Ishikawa (cell line): ENCODE measurements at regions not wholly inside any gene's neighbourhood (a gene's known extent, or its start where the extent isn't known, plus 50 kb on each side); places are given as distances from the start of the nearest gene placed in this dataset.

Experiments used
- CEBPB ChIP-seq: IDR thresholded peaks from 2 replicates; pipeline ENCODE4 v1.6.1; 2012
- CREB1 ChIP-seq: IDR thresholded peaks from 2 replicates; pipeline ENCODE4 v1.6.1; 2012; ENCODE audit warnings: low read depth
- EGR1 ChIP-seq: IDR thresholded peaks from 2 replicates; pipeline ENCODE4 v1.6.1; 2012
- EP300 ChIP-seq: IDR thresholded peaks from 2 replicates; pipeline ENCODE4 v1.6.1; 2012; ENCODE audit warnings: borderline replicate concordance
- FOXM1 ChIP-seq: IDR thresholded peaks from 2 replicates; pipeline ENCODE4 v1.6.1; 2012; ENCODE audit warnings: low read depth, borderline replicate concordance
- MAX ChIP-seq: IDR thresholded peaks from 2 replicates; pipeline ENCODE4 v1.6.1; 2012
- NFIC ChIP-seq: IDR thresholded peaks from 2 replicates; pipeline ENCODE4 v1.6.1; 2012
- RAD21 ChIP-seq: IDR thresholded peaks from 2 replicates; pipeline ENCODE4 v1.6.1; 2012; ENCODE audit warnings: low read depth
- REST ChIP-seq: IDR thresholded peaks from 2 replicates; pipeline ENCODE4 v1.6.1; 2012; ENCODE audit warnings: low read depth, mild to moderate bottlenecking
- TAF1 ChIP-seq: IDR thresholded peaks from 2 replicates; pipeline ENCODE4 v1.6.1; 2012; ENCODE audit warnings: low read depth, mild to moderate bottlenecking
- TCF12 ChIP-seq: IDR thresholded peaks from 2 replicates; pipeline ENCODE4 v1.6.1; 2012; ENCODE audit warnings: low read depth
- TEAD4 ChIP-seq: IDR thresholded peaks from 2 replicates; pipeline ENCODE4 v1.6.1; 2012
- USF1 ChIP-seq: IDR thresholded peaks from 2 replicates; pipeline ENCODE4 v1.6.1; 2012
- YY1 ChIP-seq: IDR thresholded peaks from 2 replicates; pipeline ENCODE4 v1.6.1; 2012; ENCODE audit warnings: low read depth
- ZBTB7A ChIP-seq: IDR thresholded peaks from 2 replicates; pipeline ENCODE4 v1.6.1; 2012; ENCODE audit warnings: low read depth

DNA sequence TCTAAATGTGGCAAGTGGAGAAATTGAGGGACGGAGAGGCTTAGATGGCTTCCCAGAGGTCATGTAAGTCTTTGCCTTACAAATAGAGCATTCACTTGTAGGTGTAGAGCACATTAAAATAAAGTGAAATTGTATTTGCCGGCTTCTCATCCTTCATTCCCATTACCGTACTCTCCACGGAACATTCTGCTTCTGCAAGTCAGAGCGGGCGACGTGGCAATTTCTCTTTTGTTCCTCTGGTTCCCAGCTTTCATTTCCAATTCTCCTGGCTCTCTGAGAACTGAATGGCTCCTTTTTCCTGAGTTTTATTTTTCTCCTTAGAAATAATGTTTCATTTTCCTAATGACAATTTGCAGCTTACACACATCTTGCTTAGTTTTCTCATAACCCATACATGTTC lies 51.3 kb upstream of the PFKP start:
- TF ChIP-seq YY1: no peak
- no peak for TF ChIP-seq CREB1

GRCh38 chr10:3014968-3015367 lies 52.4 kb upstream of the PFKP start:
- TF ChIP-seq FOXM1 (no peak), EGR1 (no peak), NFIC (no peak), CEBPB (no peak), USF1 (no peak), RAD21 (no peak), REST (no peak)

DNA sequence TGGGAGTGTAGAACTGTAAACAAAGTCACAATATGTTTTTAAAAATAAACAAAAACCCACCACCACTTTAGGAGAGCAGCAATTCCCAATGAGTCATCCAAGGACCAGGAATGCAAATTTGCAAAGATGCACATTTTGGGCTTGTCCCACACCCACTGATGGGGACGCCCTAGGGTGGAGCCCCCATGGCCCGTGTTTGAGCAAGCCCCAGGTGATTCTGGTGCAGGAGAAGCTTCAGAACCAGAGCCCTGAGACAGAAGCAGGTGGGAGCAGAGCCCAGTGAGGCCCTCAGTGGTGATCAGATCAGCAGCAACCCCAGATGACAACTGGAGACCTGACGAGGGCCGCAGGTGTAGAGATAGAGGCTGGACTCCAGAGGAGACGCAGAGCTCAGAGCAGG lies 55.1 kb upstream of the PFKP start:
- TF ChIP-seq REST (no peak), MAX (no peak), CREB1 (no peak), TEAD4 (no peak), EP300 (no peak), YY1 (no peak), EGR1 (no peak), TCF12 (no peak)

- TF ChIP-seq EP300: no peak
- TF ChIP-seq REST: no peak
- TF ChIP-seq TEAD4: no peak
- TF ChIP-seq MAX: no peak
- TF ChIP-seq NFIC: no peak
Observed at GRCh38 chr10:3010816-3011460, 56.4 kb upstream of the PFKP start.

GRCh38 chr10:3010334-3010733 lies 57.0 kb upstream of the PFKP start:
- TF ChIP-seq CREB1 (no peak), TEAD4 (no peak), ZBTB7A (no peak), EGR1 (no peak)

DNA sequence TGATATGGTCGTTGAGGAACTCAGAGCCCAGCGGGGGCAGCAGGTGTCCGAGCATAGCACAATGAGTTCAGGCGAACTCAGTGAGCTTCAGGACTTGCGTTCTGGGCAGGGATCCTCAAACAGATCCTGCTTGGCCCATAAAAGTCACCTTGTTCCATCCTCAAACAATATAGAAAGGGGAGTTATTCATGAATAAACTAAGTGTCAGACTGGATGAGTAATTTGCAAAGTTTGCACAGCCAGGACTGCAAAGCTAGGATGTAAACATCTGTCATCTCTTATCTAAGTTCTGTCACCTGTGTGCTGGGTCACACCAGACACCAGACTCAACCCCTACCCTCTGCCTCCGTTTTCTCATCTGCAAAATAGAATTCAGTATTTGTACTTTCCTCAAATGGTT lies 58.0 kb upstream of the PFKP start:
- TF ChIP-seq CEBPB: no peak
- TF ChIP-seq TAF1: no peak
- no peak for TF ChIP-seq NFIC
- no peak for TF ChIP-seq EP300
